Stimulated activated naive B cell treated with anti-CD40 and anti-IgM and Interleukin-4, amounts not matched to agents 10 μg/mL and 1 μg/mL and 100 μg/mL, for 72 hours (primary cell): ENCODE measurements at regions not wholly inside any gene's neighbourhood (a gene's known extent, or its start where the extent isn't known, plus 50 kb on each side); places are given as distances from the start of the nearest gene placed in this dataset.

Experiments used
- ATAC-seq, 2 donors: fragments of 150-1000 bp; cut with Tn5 transposase; replicated peaks; 2 replicates each; pipeline ENCODE4 v1.10.0; 2021; ENCODE audit warnings: moderate library complexity in 1 of 2
- DNase-seq: peaks from one replicate; pipeline ENCODE4 v3.0.0; 2021
- H3K27ac Mint-ChIP-seq: one replicate; pipeline ENCODE4 v1.8.0; 2022; ENCODE audit warnings: mild to moderate bottlenecking, mixed read lengths
- H3K27me3 Mint-ChIP-seq, 2 donors: one replicate each; pipeline ENCODE4 v1.8.0; 2022; ENCODE audit warnings: mixed read lengths in 2 of 2
- H3K36me3 Mint-ChIP-seq, 2 donors: one replicate each; pipeline ENCODE4 v1.8.0; 2022; ENCODE audit warnings: mixed read lengths in 2 of 2, mild to moderate bottlenecking in 1 of 2
- H3K4me1 Mint-ChIP-seq, 2 donors: one replicate each; pipeline ENCODE4 v1.8.0; 2022; ENCODE audit warnings: mixed read lengths in 2 of 2, mild to moderate bottlenecking in 1 of 2
- H3K4me3 Mint-ChIP-seq, 2 donors: one replicate each; pipeline ENCODE4 v1.8.0; 2022; ENCODE audit warnings: mild to moderate bottlenecking in 2 of 2, mixed read lengths in 2 of 2, moderate library complexity in 1 of 2
- H3K9me3 Mint-ChIP-seq, 2 donors: one replicate each; pipeline ENCODE4 v1.8.0; 2022; ENCODE audit warnings: mixed read lengths in 2 of 2, mild to moderate bottlenecking in 1 of 2

DNA sequence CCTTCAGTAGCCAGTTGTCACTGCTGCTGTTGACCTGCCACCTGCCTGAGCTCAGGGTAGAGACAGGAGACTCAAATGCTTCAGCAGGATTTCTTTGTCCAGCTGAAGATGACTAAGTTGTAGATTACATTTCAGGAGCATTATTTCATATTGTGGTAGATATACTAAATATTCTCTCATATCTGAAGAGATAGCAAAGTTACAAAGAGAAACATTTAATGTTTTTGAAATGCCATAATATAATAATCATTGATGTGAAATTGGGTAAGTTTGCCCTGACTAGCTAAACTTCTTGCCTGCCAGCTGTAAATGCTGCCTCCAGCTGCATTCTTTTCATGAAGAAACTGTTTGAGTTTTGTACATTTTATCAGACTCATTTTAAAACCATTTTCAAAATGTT is 247.6 kb upstream of the CNKSR2 start:
- no peaks in the 10 kb centered on the region for H3K27me3 Mint-ChIP-seq
- H3K27ac Mint-ChIP-seq, result no peak overlapping the region
- H3K4me3 Mint-ChIP-seq, result no peak overlapping the region
- ATAC-seq, result no peak
- H3K36me3 Mint-ChIP-seq, result no peaks in the 10 kb centered on the region
- no peak for DNase-seq
- H3K4me1 Mint-ChIP-seq, result no peaks in the 10 kb centered on the region
- H3K9me3 Mint-ChIP-seq, result no peaks in the 10 kb centered on the region

GRCh38 chrX:21131346-21131745 is 242.9 kb upstream of the CNKSR2 start:
- ATAC-seq (no peak), DNase-seq (no peak)
- Mint-ChIP-seq H3K27me3 (no peaks in the 10 kb centered on the region), H3K36me3 (no peaks in the 10 kb centered on the region), H3K27ac (no peak overlapping the region), H3K4me1 (no peaks in the 10 kb centered on the region), H3K9me3 (no peaks in the 10 kb centered on the region), H3K4me3 (no peak overlapping the region)

GRCh38 chrX:21131786-21132185 is 242.4 kb upstream of the CNKSR2 start:
- ATAC-seq (no peak), DNase-seq (no peak)
- Mint-ChIP-seq H3K4me3 (no peak overlapping the region), H3K27me3 (no peaks in the 10 kb centered on the region), H3K9me3 (peaks cover 0 to 3% of the 10 kb centered on the region in 2 donors), H3K36me3 (no peaks in the 10 kb centered on the region), H3K27ac (no peak overlapping the region), H3K4me1 (no peaks in the 10 kb centered on the region)

- H3K9me3 Mint-ChIP-seq, result peaks cover 0 to 5% of the 10 kb centered on the region in 2 donors
- no peaks in the 10 kb centered on the region for H3K27me3 Mint-ChIP-seq
- no peaks in the 10 kb centered on the region for H3K4me1 Mint-ChIP-seq
- H3K4me3 Mint-ChIP-seq, result no peak overlapping the region
- no peak for DNase-seq
- no peak for ATAC-seq
- no peak overlapping the region for H3K27ac Mint-ChIP-seq
- no peaks in the 10 kb centered on the region for H3K36me3 Mint-ChIP-seq
Observed at GRCh38 chrX:21132686-21133393, 241.4 kb upstream of the CNKSR2 start.

GRCh38 chrX:21150208-21150607 is 224.0 kb upstream of the CNKSR2 start:
- Mint-ChIP-seq H3K27me3 (no peaks in the 10 kb centered on the region), H3K4me1 (no peaks in the 10 kb centered on the region), H3K36me3 (no peaks in the 10 kb centered on the region), H3K27ac (no peak overlapping the region), H3K4me3 (no peak overlapping the region), H3K9me3 (peaks cover 1 to 4% of the 10 kb centered on the region in 2 donors)
- DNase-seq (no peak), ATAC-seq (no peak)

GRCh38 chrX:21151051-21151450 is 223.2 kb upstream of the CNKSR2 start:
- Mint-ChIP-seq H3K27ac (no peak overlapping the region), H3K9me3 (peaks cover 0 to under 1% of the 10 kb centered on the region in 2 donors), H3K36me3 (no peaks in the 10 kb centered on the region), H3K27me3 (no peaks in the 10 kb centered on the region), H3K4me3 (no peak overlapping the region), H3K4me1 (no peaks in the 10 kb centered on the region)
- ATAC-seq (no peak), DNase-seq (no peak)

DNA sequence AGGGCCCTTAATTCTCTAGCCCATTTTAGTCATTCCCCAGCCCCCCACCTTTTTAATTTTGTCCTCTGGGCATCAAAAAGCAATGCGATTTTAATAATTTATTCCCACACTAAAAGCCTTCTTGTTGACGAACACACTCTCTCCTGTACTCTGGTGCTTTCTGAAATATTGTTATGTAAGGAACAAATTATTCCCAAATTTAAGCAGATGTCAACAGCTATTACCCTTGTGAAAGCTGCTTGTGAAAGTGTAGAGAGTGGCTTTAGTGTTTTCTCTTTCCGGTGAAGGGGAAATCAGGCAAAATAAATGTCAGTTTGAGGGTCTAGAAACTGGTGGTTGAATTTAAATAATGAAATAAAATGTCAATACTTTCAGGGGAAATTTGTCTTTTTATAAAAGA is 221.2 kb upstream of the CNKSR2 start:
- H3K27ac Mint-ChIP-seq, result no peak overlapping the region
- no peaks in the 10 kb centered on the region for H3K4me1 Mint-ChIP-seq
- H3K27me3 Mint-ChIP-seq, result no peaks in the 10 kb centered on the region
- ATAC-seq (no peak), DNase-seq (no peak)
- H3K4me3 Mint-ChIP-seq, result no peak overlapping the region
- H3K36me3 Mint-ChIP-seq, result no peaks in the 10 kb centered on the region
- H3K9me3 Mint-ChIP-seq, result no peaks in the 10 kb centered on the region

GRCh38 chrX:21153503-21153902 is 220.7 kb upstream of the CNKSR2 start:
- Mint-ChIP-seq H3K27ac (no peak overlapping the region), H3K36me3 (no peaks in the 10 kb centered on the region), H3K27me3 (no peaks in the 10 kb centered on the region), H3K9me3 (no peaks in the 10 kb centered on the region), H3K4me1 (no peaks in the 10 kb centered on the region), H3K4me3 (no peak overlapping the region)
- no peak for ATAC-seq
- no peak for DNase-seq

DNA sequence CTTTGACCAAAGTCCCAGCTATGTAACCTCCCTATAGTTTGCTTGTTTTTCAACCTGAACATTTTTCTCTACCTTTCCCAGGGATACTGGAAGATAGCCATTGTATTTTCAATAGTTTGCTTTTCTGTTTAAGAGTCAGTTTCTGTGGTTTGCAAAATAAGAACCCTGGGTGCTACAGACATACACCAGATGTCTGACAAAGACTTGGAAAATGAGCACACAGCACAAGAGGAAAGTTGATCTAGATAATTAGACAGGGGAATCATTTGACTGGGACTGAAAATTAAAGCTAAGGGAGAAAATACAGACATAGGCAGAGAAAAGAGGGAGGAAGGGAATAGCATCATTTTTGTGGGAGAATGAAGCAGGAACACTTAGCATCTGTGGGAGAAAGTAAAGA is 218.3 kb upstream of the CNKSR2 start:
- ATAC-seq (no peak), DNase-seq (no peak)
- H3K4me3 Mint-ChIP-seq, result no peak overlapping the region
- no peaks in the 10 kb centered on the region for H3K36me3 Mint-ChIP-seq
- no peak overlapping the region for H3K27ac Mint-ChIP-seq
- H3K27me3 Mint-ChIP-seq, result no peaks in the 10 kb centered on the region
- no peaks in the 10 kb centered on the region for H3K4me1 Mint-ChIP-seq
- no peaks in the 10 kb centered on the region for H3K9me3 Mint-ChIP-seq

GRCh38 chrX:21156632-21157031 is 217.6 kb upstream of the CNKSR2 start:
- no peaks in the 10 kb centered on the region for H3K4me1 Mint-ChIP-seq
- H3K27ac Mint-ChIP-seq, result no peak overlapping the region
- H3K4me3 Mint-ChIP-seq, result no peak overlapping the region
- H3K36me3 Mint-ChIP-seq, result no peaks in the 10 kb centered on the region
- DNase-seq (no peak), ATAC-seq (no peak)
- H3K27me3 Mint-ChIP-seq, result no peaks in the 10 kb centered on the region
- H3K9me3 Mint-ChIP-seq, result no peaks in the 10 kb centered on the region

DNA sequence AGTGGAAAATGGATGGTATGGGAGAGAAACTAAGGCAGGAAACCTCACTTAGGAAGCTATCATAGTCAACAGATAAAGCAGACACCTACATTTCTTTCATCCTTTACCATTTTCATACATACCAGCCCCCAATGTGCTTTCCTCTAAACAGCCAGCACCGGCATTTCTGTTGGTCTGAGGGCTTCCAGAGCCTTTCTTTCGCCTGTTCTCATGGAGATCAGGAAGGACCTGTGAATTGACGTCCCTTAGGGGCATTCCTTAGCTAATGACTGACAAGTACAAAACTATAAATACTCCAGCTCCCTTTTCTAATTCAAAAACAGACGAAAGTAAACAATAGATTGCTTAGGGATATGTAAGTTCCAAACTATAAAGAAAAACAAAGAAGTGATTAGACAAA is 215.5 kb upstream of the CNKSR2 start:
- Mint-ChIP-seq H3K36me3 (no peaks in the 10 kb centered on the region), H3K27ac (no peak overlapping the region), H3K4me1 (no peaks in the 10 kb centered on the region)

DNA sequence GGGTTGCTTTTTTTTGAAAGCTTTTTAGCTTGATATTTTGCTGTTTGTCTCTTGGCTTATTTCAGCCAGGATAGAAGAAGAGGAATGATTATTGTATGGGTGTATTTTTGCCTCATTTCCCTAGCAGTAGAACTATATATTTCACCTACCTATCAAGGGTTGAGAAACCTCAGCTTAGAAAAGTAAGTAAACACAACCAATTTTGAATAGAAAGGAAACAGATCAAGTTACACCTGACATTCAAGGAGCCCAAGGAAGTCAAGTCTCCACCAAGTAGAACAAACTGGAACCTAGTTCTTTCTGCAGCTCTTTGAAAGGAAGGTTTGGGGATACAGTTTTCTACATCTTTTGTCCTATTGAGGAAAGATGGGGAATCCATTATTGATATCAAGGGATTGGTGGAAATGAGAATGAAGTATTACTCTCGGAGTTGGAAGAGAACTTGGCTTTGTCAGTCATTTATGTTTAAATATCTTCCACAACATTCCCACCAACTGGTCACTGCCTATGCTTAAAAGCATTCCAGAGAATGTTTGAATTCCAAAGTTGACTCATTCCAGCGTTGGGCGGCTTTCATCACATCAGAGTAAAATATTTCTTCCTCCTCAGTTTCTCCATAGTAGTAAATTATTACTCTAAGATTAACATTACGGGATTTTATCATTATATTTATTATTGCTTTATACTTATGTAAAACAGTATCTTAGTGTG is 207.8 kb upstream of the CNKSR2 start:
- no peak overlapping the region for H3K4me3 Mint-ChIP-seq
- no peaks in the 10 kb centered on the region for H3K36me3 Mint-ChIP-seq
- no peaks in the 10 kb centered on the region for H3K4me1 Mint-ChIP-seq
- no peak overlapping the region for H3K27ac Mint-ChIP-seq
- H3K9me3 Mint-ChIP-seq, result no peaks in the 10 kb centered on the region
- DNase-seq, result no peak
- no peaks in the 10 kb centered on the region for H3K27me3 Mint-ChIP-seq
- no peak for ATAC-seq

More for the DNA sequence above, 215.5 kb upstream of the CNKSR2 start:
- no peak overlapping the region for H3K4me3 Mint-ChIP-seq
- ATAC-seq (no peak), DNase-seq (no peak)
- no peaks in the 10 kb centered on the region for H3K9me3 Mint-ChIP-seq
- no peaks in the 10 kb centered on the region for H3K27me3 Mint-ChIP-seq

DNA sequence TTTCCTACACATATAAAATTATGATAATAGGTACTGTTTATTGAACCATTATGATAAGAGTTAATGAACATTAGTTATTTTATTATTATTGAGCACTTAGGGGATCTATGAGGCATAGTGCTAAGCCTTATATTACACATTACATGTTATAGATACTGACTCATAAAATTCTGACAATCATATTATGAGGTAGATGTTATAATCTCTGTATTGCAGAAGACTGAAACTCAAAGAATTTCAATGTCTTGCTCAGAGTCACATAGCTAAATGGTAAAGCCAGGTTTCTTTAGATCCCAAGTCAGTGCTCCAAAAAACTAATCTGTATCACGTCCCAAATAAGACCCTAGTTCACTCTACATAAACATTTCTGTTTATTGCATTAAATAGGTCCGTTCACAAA is 207.2 kb upstream of the CNKSR2 start:
- Mint-ChIP-seq H3K4me1 (no peaks in the 10 kb centered on the region), H3K27me3 (no peaks in the 10 kb centered on the region), H3K9me3 (no peaks in the 10 kb centered on the region), H3K27ac (no peak overlapping the region), H3K4me3 (no peak overlapping the region), H3K36me3 (no peaks in the 10 kb centered on the region)
- DNase-seq (no peak), ATAC-seq (no peak)

DNA sequence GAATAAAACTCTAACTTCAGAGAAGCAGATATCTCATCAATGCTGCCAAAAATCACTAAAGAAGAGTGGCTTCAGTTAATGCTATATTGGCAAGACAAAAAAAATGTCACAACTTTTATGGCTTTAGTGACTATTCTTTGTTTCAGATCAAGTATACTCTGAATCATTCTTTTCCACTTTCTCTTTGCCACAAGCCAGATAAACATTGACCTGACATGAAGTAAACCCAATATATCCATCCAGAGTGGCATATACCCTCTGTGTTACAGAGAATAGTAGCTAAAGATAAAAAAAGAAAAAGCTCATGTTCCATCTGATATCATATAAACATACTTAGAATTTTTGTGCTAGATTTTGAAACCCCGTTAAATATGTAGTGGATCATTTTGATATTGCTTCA is 206.7 kb upstream of the CNKSR2 start:
- Mint-ChIP-seq H3K4me3 (no peak overlapping the region), H3K4me1 (no peaks in the 10 kb centered on the region), H3K36me3 (no peaks in the 10 kb centered on the region), H3K9me3 (no peaks in the 10 kb centered on the region), H3K27me3 (no peaks in the 10 kb centered on the region), H3K27ac (no peak overlapping the region)
- DNase-seq (no peak), ATAC-seq (no peak)

DNA sequence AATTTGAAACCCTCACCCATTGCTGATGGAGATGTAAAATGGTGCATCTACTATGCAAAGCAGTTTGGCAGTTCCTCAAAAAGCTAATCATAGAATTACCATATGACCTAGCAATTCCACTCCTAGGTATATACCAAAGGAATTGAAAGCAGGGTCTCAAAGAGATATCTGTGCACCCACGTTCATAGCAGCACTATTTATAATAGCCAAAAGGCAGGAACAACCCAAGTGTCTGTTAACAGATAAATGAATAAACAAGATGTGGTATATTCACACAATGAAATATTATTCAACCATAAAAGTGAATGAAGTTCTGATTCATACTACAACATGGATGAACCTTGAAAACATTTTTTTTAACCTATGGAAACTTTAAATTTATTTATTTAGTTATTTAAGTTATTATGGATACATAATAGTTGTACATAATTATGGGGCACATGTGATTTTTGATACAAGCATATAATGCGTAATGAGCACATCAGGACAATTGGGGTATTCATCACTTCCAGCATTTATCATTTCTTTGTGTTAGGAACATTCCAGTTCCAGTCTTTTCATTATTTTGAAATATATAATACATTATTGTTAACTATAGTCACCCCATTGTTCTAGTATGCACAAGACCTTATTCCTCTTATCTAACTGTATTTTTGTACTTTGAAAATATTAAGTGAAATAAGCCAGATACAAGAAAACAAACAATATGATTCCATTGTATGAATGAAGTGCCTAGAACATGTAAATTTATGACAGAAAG is 205.6 kb upstream of the CNKSR2 start:
- DNase-seq, result no peak
- Mint-ChIP-seq H3K36me3 (no peaks in the 10 kb centered on the region), H3K9me3 (no peaks in the 10 kb centered on the region), H3K4me1 (no peaks in the 10 kb centered on the region), H3K27ac (no peak overlapping the region), H3K27me3 (no peaks in the 10 kb centered on the region), H3K4me3 (no peak overlapping the region)
- no peak for ATAC-seq
